Neural progenitor cell (in vitro differentiated cells): ENCODE measurements at regions not wholly inside any gene's neighbourhood (a gene's known extent, or its start where the extent isn't known, plus 50 kb on each side); places are given as distances from the start of the nearest gene placed in this dataset.
A peak's percentile ranks its signal among the peaks of the same experiment; 100 is the strongest.

Source experiments
- DNase-seq: peaks from one replicate; pipeline ENCODE4 v3.0.0-alpha.2; 2016; ENCODE audit warnings: low spot score
- H2AFZ ChIP-seq: fragments of 200-600 bp; sonication (generic); replicated peaks from 2 replicates; pipeline ENCODE4 v1.6.1; 2016; ENCODE audit warnings: antibody characterized with exemption
- H3F3A ChIP-seq: fragments of 200-600 bp; sonication (generic); 2 replicates; pipeline ENCODE4 v1.6.1; 2016; ENCODE audit warnings: antibody characterized with exemption, low read depth
- H3K27ac ChIP-seq: fragments of 200-600 bp; sonication (generic); 2 replicates; pipeline ENCODE4 v1.5.1; 2016; ENCODE audit warnings: mild to moderate bottlenecking
- H3K27me3 ChIP-seq: fragments of 200-600 bp; sonication (generic); 2 replicates; pipeline ENCODE4 v1.6.1; 2016; ENCODE audit warnings: mild to moderate bottlenecking, moderate library complexity
- H3K36me3 ChIP-seq: fragments of 200-600 bp; sonication (generic); 2 replicates; pipeline ENCODE4 v1.5.1; 2016
- H3K4me1 ChIP-seq: fragments of 200-600 bp; sonication (generic); 2 replicates; pipeline ENCODE4 v1.6.1; 2016; ENCODE audit warnings: mixed run types
- H3K4me2 ChIP-seq: fragments of 200-600 bp; sonication (generic); 2 replicates; pipeline ENCODE4 v1.6.1; 2016
- H3K4me3 ChIP-seq: fragments of 200-600 bp; sonication (generic); 2 replicates; pipeline ENCODE4 v1.5.1; 2016
- H3K79me2 ChIP-seq: fragments of 200-600 bp; sonication (generic); 2 replicates; pipeline ENCODE4 v1.6.1; 2016; ENCODE audit warnings: low read depth
- H3K9ac ChIP-seq: fragments of 200-600 bp; sonication (generic); 2 replicates; pipeline ENCODE4 v1.6.1; 2016
- H3K9me3 ChIP-seq: fragments of 200-600 bp; sonication (generic); 2 replicates; pipeline ENCODE4 v1.5.1; 2016; ENCODE audit warnings: low read depth
- H4K20me1 ChIP-seq: fragments of 200-600 bp; sonication (generic); 2 replicates; pipeline ENCODE4 v1.6.1; 2016; ENCODE audit warnings: low read depth
- H3K27ac Mint-ChIP-seq: 3 replicates; pipeline ENCODE4 v1.8.0; 2021; ENCODE audit warnings: mixed read lengths
- H3K27me3 Mint-ChIP-seq: 2 replicates; pipeline ENCODE4 v1.8.0; 2022; ENCODE audit warnings: low read depth, mild to moderate bottlenecking, inconsistent platforms, moderate library complexity, mixed read lengths; ENCODE audit not compliant: insufficient read depth
- H3K36me3 Mint-ChIP-seq: 3 replicates; pipeline ENCODE4 v1.8.0; 2021; ENCODE audit warnings: mixed read lengths
- H3K4me1 Mint-ChIP-seq: 3 replicates; pipeline ENCODE4 v1.8.0; 2021; ENCODE audit warnings: mixed read lengths
- H3K4me3 Mint-ChIP-seq: 3 replicates; pipeline ENCODE4 v1.8.0; 2021; ENCODE audit warnings: mild to moderate bottlenecking, moderate library complexity, mixed read lengths
- H3K9me3 Mint-ChIP-seq: 3 replicates; pipeline ENCODE4 v1.8.0; 2020; ENCODE audit warnings: mixed read lengths
- CTCF ChIP-seq: fragments of 200-600 bp; sonication (generic); IDR thresholded peaks from 2 replicates; pipeline ENCODE4 v1.5.1; 2017; ENCODE audit warnings: antibody characterized with exemption, mild to moderate bottlenecking
- EZH2 ChIP-seq: fragments of 200-600 bp; sonication (generic); IDR thresholded peaks from 2 replicates; pipeline ENCODE4 v1.6.1; 2017; ENCODE audit warnings: antibody characterized with exemption, mild to moderate bottlenecking, moderate library complexity
- EZH2phosphoT487 ChIP-seq: fragments of 200-600 bp; sonication (generic); IDR thresholded peaks from 2 replicates; pipeline ENCODE4 v1.6.1; 2017; ENCODE audit warnings: antibody characterized with exemption

GRCh38 chr1:218693599-218693998, 348.5 kb downstream of the TGFB2 start:
- H3K4me3 Mint-ChIP-seq = no peak overlapping the region

DNA sequence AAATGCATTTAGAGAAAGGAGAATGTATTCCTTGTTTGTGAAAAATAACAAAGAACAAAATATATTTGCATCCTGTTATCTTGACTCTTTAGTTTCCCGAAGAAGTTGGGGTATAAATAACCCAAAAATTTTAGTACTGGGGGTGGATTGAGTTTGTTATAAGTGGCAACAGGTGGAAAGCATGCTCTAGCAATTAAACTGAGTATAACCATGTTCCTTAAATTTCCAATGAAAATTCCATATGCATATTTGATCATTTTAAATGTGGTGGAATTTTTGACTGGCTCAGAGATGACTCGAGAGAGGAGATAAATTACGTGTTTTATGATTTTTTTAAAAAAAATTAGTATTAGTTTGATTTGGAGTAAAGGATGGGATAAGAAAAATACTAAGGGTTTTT, 348.9 kb downstream of the TGFB2 start:
- no peaks in the 10 kb centered on the region for H3K4me1 Mint-ChIP-seq

More at GRCh38 chr1:218693599-218693998, 348.5 kb downstream of the TGFB2 start:
- Histone ChIP-seq H3K36me3 (no peaks in the 10 kb centered on the region), H4K20me1 (no peaks in the 10 kb centered on the region), H3K9me3 (no peaks in the 10 kb centered on the region), H3F3A (no peaks in the 10 kb centered on the region), H3K4me3 (no peak overlapping the region), H3K79me2 (no peaks in the 10 kb centered on the region), H3K27me3 (no peaks in the 10 kb centered on the region), H2AFZ (peak overlapping the region; percentile 1), H3K4me1 (peaks cover 15% of the 10 kb centered on the region), H3K27ac (no peak overlapping the region), H3K9ac (no peak overlapping the region), H3K4me2 (no peak overlapping the region)
- Mint-ChIP-seq H3K27ac (no peak overlapping the region), H3K9me3 (no peaks in the 10 kb centered on the region), H3K4me1 (no peaks in the 10 kb centered on the region), H3K27me3 (no peaks in the 10 kb centered on the region), H3K36me3 (no peaks in the 10 kb centered on the region)
- DNase-seq = no peak
- TF ChIP-seq EZH2 (no peak), EZH2phosphoT487 (no peak), CTCF (no peak)

DNA sequence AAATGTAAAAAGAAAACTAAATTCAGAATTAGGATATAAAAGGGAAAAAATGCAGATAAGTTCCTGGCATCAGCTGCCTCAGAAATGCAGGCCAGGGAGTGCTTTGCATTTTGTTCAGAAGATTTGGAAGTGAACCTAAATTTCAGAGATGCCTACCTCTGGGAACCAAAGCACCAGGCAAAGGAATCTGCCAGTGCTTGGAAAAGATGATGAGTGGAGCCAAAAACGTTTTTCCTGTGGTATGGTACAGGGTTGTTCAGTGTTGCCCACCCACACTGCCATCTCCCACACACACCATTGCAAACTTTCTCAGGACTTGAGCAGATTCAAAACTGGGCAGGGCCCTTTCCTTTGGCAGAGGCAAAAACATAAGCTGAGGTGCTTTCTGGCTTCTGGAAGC, 349.5 kb downstream of the TGFB2 start:
- Mint-ChIP-seq H3K27ac (no peak overlapping the region), H3K4me1 (no peaks in the 10 kb centered on the region), H3K27me3 (no peaks in the 10 kb centered on the region), H3K9me3 (no peaks in the 10 kb centered on the region), H3K4me3 (no peak overlapping the region), H3K36me3 (no peaks in the 10 kb centered on the region)
- Histone ChIP-seq H3K4me2 (no peak overlapping the region), H3K9me3 (no peaks in the 10 kb centered on the region), H2AFZ (no peak overlapping the region), H3K79me2 (no peaks in the 10 kb centered on the region), H3K9ac (no peak overlapping the region), H3K27me3 (no peaks in the 10 kb centered on the region), H3K4me3 (no peak overlapping the region), H3K36me3 (no peaks in the 10 kb centered on the region), H3K27ac (no peak overlapping the region), H3K4me1 (peaks cover 15% of the 10 kb centered on the region), H4K20me1 (no peaks in the 10 kb centered on the region), H3F3A (no peaks in the 10 kb centered on the region)
- DNase-seq = no peak
- TF ChIP-seq EZH2phosphoT487 = no peak
- TF ChIP-seq CTCF = no peak
- no peak for TF ChIP-seq EZH2

More for the DNA sequence above, 348.9 kb downstream of the TGFB2 start:
- Histone ChIP-seq H3K4me3 (no peak overlapping the region), H3F3A (no peaks in the 10 kb centered on the region), H3K9ac (no peak overlapping the region), H3K79me2 (no peaks in the 10 kb centered on the region), H3K4me1 (peaks cover 15% of the 10 kb centered on the region), H3K36me3 (no peaks in the 10 kb centered on the region), H3K9me3 (no peaks in the 10 kb centered on the region), H3K4me2 (no peak overlapping the region), H3K27me3 (no peaks in the 10 kb centered on the region), H2AFZ (no peak overlapping the region), H3K27ac (no peak overlapping the region), H4K20me1 (no peaks in the 10 kb centered on the region)
- Mint-ChIP-seq H3K27me3 (no peaks in the 10 kb centered on the region), H3K4me3 (no peak overlapping the region), H3K9me3 (no peaks in the 10 kb centered on the region), H3K27ac (no peak overlapping the region), H3K36me3 (no peaks in the 10 kb centered on the region)
- no peak for DNase-seq
- TF ChIP-seq EZH2 (no peak), CTCF (no peak), EZH2phosphoT487 (no peak)
